GM12878 (cell line): ENCODE measurements at regions not wholly inside any gene's neighbourhood (a gene's known extent, or its start where the extent isn't known, plus 50 kb on each side); places are given as distances from the start of the nearest gene placed in this dataset.

ENCODE experiments used
- ATAC-seq: fragments of 200-7000 bp; cut with Tn5 transposase; 3 replicates; pipeline ENCODE4 v1.9.1; 2020; ENCODE audit warnings: mild to moderate bottlenecking, moderate library complexity
- BruUV-seq: library from RNA; stranded (reverse); fragments of 400-500 nt; replicated peaks from 2 replicates; lab custom pipeline; 2021; lab: Mats Ljungman, UMichigan
- CTCF ChIA-PET: fragments of 300-600 bp; sonication (Branson Sonifier 250); formaldehyde crosslinking; extraction: SDS; loops from one replicate; lab custom pipeline; 2021; ENCODE audit warnings: inconsistent platforms; lab: Yijun Ruan, JAX
- POLR2A ChIA-PET: fragments of 350-600 bp; formaldehyde crosslinking; extraction: SDS; loops from one replicate; lab custom pipeline; 2021; ENCODE audit warnings: inconsistent platforms; lab: Charles Lee
- RAD21 ChIA-PET: fragments of 300-600 bp; sonication (Branson Sonifier 250); formaldehyde crosslinking; loops from one replicate; lab custom pipeline; 2023; ENCODE audit warnings: antibody characterized with exemption; ENCODE audit not compliant: unreplicated experiment; lab: Charles Lee
- SMC1A ChIA-PET: fragments of 300-600 bp; sonication (Branson Sonifier 250); formaldehyde crosslinking; loops from one replicate; lab custom pipeline; 2023; ENCODE audit not compliant: unreplicated experiment, uncharacterized antibody; lab: Charles Lee
- DNase-seq: peaks from one replicate; pipeline ENCODE4 v3.0.0-alpha.2; 2011; ENCODE audit warnings: low read depth, low spot score
- FAIRE-seq: peaks from 3 replicates; lab custom pipeline; 2011; peaks lifted over from hg19 to GRCh38; lab: Jason Lieb, UNC
- H2AFZ ChIP-seq: 2 replicates; pipeline ENCODE4 v1.6.0; 2011; ENCODE audit warnings: low read depth, low read length, control low read depth; ENCODE audit not compliant: control insufficient read depth
- H3K27ac ChIP-seq: 2 replicates; pipeline ENCODE4 v1.5.1; 2011; ENCODE audit warnings: control low read depth; ENCODE audit not compliant: control insufficient read depth, insufficient read depth
- H3K27me3 ChIP-seq, 2 experiments: replicated peaks in 1 of 2; 2 replicates each; pipeline versions ENCODE4 v1.6.0 to v1.6.1; 2011; ENCODE audit warnings: low read length in 1 of 2; ENCODE audit not compliant: control insufficient read depth in 2 of 2, insufficient read depth in 2 of 2
- H3K36me3 ChIP-seq, 2 experiments: 2 replicates each; pipeline ENCODE4 v1.5.1; 2011; ENCODE audit warnings: low read length in 1 of 2; ENCODE audit not compliant: control insufficient read depth in 2 of 2, insufficient read depth in 2 of 2
- H3K4me1 ChIP-seq: 2 replicates; pipeline ENCODE4 v1.6.1; 2011; ENCODE audit warnings: mild to moderate bottlenecking, low read length, moderate library complexity, mixed read lengths; ENCODE audit not compliant: control insufficient read depth, insufficient read depth
- H3K4me2 ChIP-seq: 2 replicates; pipeline ENCODE4 v1.6.0; 2011; ENCODE audit warnings: control low read depth; ENCODE audit not compliant: control insufficient read depth, insufficient read depth
- H3K4me3 ChIP-seq: fragments of 200-600 bp; sonication (generic); 2 replicates; pipeline ENCODE4 v1.5.1; 2016
- H3K79me2 ChIP-seq: 2 replicates; pipeline ENCODE4 v1.6.0; 2011; ENCODE audit warnings: low read length; ENCODE audit not compliant: control insufficient read depth, insufficient read depth
- H3K9ac ChIP-seq: 2 replicates; pipeline ENCODE4 v1.8.0; 2011; ENCODE audit warnings: low read length, control low read depth, mixed read lengths; ENCODE audit not compliant: control insufficient read depth, insufficient read depth
- H3K9me3 ChIP-seq: replicated peaks from 3 replicates; pipeline ENCODE4 v1.5.1; 2011; ENCODE audit warnings: mild to moderate bottlenecking, low read length; ENCODE audit not compliant: control insufficient read depth, insufficient read depth
- H4K20me1 ChIP-seq: 2 replicates; pipeline ENCODE4 v1.6.0; 2011; ENCODE audit not compliant: control insufficient read depth, insufficient read depth
- ATF2 ChIP-seq: IDR thresholded peaks from 2 replicates; pipeline ENCODE4 v1.6.1; 2012; ENCODE audit warnings: low read length, inconsistent platforms
- BACH1 ChIP-seq: fragments of 450-650 bp; IDR thresholded peaks from 2 replicates; pipeline ENCODE4 v1.6.1; 2017; ENCODE audit warnings: mild to moderate bottlenecking, borderline replicate concordance
- CUX1 ChIP-seq: IDR thresholded peaks from 2 replicates; pipeline ENCODE4 v1.6.1; 2012; ENCODE audit warnings: improper control_type of control experiment, low read depth, low read length; ENCODE audit not compliant: insufficient replicate concordance
- ESRRA ChIP-seq: IDR thresholded peaks from 2 replicates; pipeline ENCODE4 v1.6.1; 2012; ENCODE audit warnings: mild to moderate bottlenecking, low read length, improper control_type of control experiment
- JUND ChIP-seq: IDR thresholded peaks from 2 replicates; pipeline ENCODE4 v1.6.1; 2012; ENCODE audit warnings: low read depth, mild to moderate bottlenecking, low read length, improper control_type of control experiment, moderate library complexity
- MTA2 ChIP-seq: fragments of 450-650 bp; IDR thresholded peaks from 2 replicates; pipeline ENCODE4 v1.6.1; 2016; ENCODE audit warnings: low read depth, mild to moderate bottlenecking, moderate library complexity
- NFXL1 ChIP-seq: fragments of 450-650 bp; IDR thresholded peaks from 2 replicates; pipeline ENCODE4 v1.6.1; 2017; ENCODE audit warnings: antibody characterized with exemption, mild to moderate bottlenecking, borderline replicate concordance
- PBX3 ChIP-seq: IDR thresholded peaks from 2 replicates; pipeline ENCODE4 v1.6.1; 2011; ENCODE audit warnings: mild to moderate bottlenecking, low read depth, low read length, moderate library complexity; ENCODE audit not compliant: insufficient replicate concordance
- REST ChIP-seq: IDR thresholded peaks from 2 replicates; pipeline ENCODE4 v1.6.1; 2012; ENCODE audit warnings: mild to moderate bottlenecking, low read depth, low read length
- SREBF2 ChIP-seq: IDR thresholded peaks from 2 replicates; pipeline ENCODE4 v1.6.1; 2012; ENCODE audit warnings: mild to moderate bottlenecking, low read length
- WGBS: methylation state at CpG from one replicate; pipeline ENCODE4 v1.1.6; 2016; ENCODE audit warnings: low lambda C conversion rate; ENCODE audit not compliant: insufficient replicate concordance, insufficient coverage; ENCODE audit errors: missing lambda C conversion rate; 5-methylcytosine and 5-hydroxymethylcytosine counted together
- in situ Hi-C: fragments of 300-500 bp; cut with MboI; formaldehyde crosslinking; loops from 9 replicates; pipeline ENCODE4 v1.14.3; 2018; ENCODE audit warnings: mixed read lengths
- intact Hi-C: fragments of 100-400 bp; cut with micrococcal nuclease; formaldehyde crosslinking; loops from one replicate; pipeline ENCODE4 v1.14.2; 2022; ENCODE audit not compliant: unreplicated experiment

GRCh38 chr10:64086083-64086767 is 565.0 kb downstream of the REEP3 start (continued):
- no peak for TF ChIP-seq ATF2

GRCh38 chr10:64089648-64090047 is 568.4 kb downstream of the REEP3 start:
- Histone ChIP-seq H3K9ac (no peak overlapping the region), H3K36me3 (no peaks in the 10 kb centered on the region), H3K9me3 (no peaks in the 10 kb centered on the region), H3K79me2 (no peaks in the 10 kb centered on the region), H3K4me1 (no peaks in the 10 kb centered on the region), H4K20me1 (no peaks in the 10 kb centered on the region), H3K27ac (no peak overlapping the region), H3K4me3 (no peak overlapping the region), H3K27me3 (no peaks in the 10 kb centered on the region), H3K4me2 (no peak overlapping the region), H2AFZ (no peak overlapping the region)
- RAD21 ChIA-PET = no interaction called here
- POLR2A ChIA-PET = no interaction called here
- CTCF ChIA-PET = no interaction called here
- ATAC-seq (no peak), FAIRE-seq (no peak), DNase-seq (no peak)
- SMC1A ChIA-PET = no interaction called here
- intact Hi-C loops = no loop called here
- BruUV-seq = no TSS peak
- in situ Hi-C loops = no loop called here
- 0% methylated on average over 2 of the region's 2 CpGs for WGBS
- TF ChIP-seq PBX3 (no peak), CUX1 (no peak), NFXL1 (no peak), SREBF2 (no peak), BACH1 (no peak), JUND (no peak), REST (no peak), ESRRA (no peak), MTA2 (no peak)
